GM19035 (cell line): ENCODE measurements at regions not wholly inside any gene's neighbourhood (a gene's known extent, or its start where the extent isn't known, plus 50 kb on each side); places are given as distances from the start of the nearest gene placed in this dataset.

Source experiments
- ATAC-seq: cut with Tn5 transposase; IDR thresholded peaks from one replicate; pipeline ENCODE4 v1.9.1; 2021; ENCODE audit not compliant: unreplicated experiment

DNA sequence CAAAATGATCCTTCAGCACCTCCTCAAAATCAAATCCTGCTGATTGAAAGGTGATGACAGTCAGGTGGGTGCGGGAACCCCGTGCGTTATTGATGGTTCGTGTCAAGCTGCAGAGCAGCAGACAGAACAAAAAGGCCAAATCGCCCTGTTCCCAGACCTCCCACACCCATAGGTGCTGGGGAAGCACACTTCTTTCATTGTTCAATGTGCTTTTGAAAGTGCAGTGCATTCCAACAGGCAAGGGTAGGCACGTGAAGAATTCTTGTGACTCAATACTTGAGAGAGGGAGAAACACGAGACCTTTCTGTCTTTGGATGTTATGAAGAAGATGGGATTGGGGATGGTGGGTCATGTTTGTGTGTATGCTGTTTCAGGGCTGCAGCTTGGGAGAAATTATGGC is 514.0 kb downstream of the MCTP2 start:
- no peak for ATAC-seq

DNA sequence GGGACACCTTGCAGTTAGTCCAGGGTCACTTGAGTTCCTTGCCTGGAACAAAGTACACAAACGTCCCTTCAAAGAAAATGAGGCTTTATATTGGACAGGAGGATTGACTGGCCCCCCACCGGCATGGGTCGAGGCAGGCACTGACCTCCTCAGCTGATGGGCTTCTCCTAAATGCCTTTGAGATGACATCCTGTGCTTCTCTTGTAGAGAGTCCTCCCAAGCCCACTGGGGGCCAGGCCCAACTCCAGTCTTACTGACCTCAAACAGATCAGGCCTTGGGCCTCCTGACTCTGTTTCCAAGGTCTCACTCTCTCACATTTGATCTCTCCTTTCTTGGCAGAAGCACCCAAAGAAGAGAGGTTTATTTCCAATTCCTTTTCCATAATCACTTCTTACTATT is 516.1 kb downstream of the MCTP2 start:
- no peak for ATAC-seq

DNA sequence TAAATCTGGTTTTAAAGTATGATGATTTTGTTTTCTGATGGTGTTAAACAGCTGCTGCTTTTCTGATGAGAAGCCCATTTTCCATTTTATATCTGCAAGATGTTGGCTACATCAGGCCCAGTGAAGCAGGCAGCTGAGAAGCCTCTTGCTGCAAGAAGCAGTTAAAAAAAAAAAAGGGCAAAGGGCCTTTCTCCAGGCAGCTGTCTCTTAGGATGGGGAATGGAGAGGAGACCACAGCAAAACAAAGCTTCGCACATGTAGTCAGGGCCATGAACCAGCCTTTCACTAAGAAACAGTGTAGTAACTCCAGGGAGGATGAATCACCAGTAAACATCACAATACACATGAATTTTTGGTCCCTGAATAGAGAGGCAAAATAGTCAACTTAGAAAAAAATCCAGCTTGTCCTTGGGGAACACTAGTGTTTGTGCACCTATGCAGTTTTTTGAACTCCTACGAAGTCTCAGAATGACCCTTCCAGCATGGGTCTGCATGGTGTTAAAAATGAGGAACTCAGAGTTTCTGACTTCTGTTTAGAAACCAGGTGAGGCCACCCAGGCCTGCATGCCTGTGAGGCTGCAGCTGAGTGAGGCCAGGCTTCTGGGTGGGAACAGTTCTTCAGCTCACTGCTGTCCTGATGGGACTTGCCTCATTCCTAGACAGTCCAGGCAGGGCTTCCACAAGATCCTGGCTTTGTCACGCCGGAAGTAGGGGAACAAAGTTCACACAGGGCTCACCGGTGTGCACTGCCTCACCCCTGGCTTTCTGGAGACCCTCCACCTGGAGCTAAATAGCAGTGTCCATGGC is 518.7 kb downstream of the MCTP2 start:
- no peak for ATAC-seq

DNA sequence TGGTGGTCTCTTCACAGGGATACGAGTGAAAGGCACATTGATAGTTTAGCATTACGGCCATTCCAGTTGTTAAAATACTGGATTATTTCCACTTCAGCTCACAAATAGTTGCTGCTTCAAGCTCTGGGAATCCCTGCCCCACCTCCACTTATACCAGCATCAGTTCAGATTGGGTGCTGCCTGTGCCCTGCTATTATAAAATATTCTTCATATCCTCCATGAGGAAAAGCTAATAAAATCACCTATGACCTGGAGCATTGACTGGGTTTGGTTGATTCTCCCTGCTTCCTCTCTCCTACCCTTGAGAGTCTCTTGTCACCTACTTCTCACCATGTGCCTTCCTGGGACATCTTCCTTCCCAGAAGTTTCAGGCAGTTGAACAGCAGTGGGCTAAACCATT is 529.0 kb downstream of the MCTP2 start:
- ATAC-seq: no peak

GRCh38 chr15:94761574-94761973 is 530.2 kb downstream of the MCTP2 start:
- no peak for ATAC-seq

GRCh38 chr15:94769089-94769488 is 537.7 kb downstream of the MCTP2 start:
- ATAC-seq: no peak

DNA sequence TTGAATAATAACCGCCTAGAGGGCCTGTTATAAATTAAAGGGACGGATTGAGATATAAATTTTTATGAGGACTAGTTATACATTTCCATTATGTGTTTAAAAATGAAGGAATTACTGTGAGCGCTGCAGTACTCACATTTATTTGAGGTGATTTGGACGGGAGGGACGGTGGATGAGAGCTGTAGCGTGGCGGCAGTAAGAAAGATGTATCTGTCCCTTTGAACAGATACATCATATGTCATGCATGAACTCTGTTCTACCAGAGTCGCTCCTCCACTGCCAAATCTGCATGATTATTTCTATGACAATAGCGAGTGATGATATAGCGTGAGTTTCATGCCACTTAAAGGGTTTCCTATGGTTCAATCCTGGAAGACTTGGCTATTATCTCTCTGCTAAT is 538.8 kb downstream of the MCTP2 start:
- ATAC-seq: no peak

GRCh38 chr15:94777037-94777436 is 545.7 kb downstream of the MCTP2 start:
- ATAC-seq: no peak

- no peak for ATAC-seq
Measured at GRCh38 chr15:94778840-94779239, 547.5 kb downstream of the MCTP2 start.

GRCh38 chr15:94780166-94780565 is 548.8 kb downstream of the MCTP2 start:
- no peak for ATAC-seq

DNA sequence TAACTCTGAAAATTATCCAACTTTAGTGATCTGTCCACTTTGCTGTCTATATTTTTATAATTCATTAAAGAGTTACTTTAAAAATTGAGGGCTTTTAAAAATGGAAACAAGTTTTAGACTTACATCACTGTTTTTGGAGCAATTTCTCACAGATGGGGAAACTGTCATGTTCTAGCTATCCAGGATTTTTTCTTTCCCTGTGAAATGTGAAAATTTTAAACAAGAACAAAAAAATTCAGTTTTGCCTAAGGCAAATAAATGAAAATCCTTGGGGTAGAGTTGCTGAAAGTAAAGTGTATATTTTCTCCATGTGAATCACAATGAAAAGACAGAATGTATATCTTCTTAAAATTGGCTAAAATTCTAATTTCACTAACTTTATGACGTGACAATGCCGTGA is 553.7 kb downstream of the MCTP2 start:
- no peak for ATAC-seq

DNA sequence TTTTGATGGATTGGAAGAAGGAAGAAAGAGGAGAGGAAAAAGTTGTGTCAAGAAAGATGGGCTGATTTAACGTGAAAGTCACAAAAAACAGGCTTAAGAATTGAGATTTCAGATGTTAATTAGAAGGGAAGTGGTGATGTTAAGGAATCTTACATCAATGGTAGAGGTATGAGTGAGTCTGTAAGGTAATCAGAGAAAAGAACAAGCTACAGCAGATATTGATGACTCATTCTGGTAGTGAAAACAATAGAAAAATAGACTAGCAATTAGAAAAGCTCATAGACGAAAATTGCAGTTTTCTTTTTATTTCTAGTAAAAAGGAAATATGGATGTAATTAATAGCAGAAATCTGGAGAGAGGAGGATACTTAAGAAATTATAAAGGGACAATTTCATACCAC is 559.6 kb downstream of the MCTP2 start:
- ATAC-seq: no peak

DNA sequence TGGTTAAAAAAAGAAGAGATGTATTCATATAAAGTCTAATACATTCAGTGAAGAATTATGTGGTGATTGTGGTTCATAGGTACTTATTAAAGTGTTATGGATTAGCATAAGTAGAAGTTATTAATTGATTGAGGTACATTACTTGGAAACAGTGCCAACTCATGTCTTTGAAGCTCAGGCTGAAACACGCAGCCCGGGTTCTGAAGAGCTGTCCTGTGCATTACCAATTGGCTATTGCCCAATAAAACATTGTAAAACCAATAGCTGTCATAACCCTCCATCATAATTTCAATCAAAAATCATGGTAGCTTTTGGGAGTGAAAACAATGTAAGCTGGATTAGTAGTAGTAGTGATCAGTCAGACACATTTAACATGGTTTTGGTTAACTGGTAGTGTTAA is 560.1 kb downstream of the MCTP2 start:
- no peak for ATAC-seq

GRCh38 chr15:94792196-94792595 is 560.8 kb downstream of the MCTP2 start:
- no peak for ATAC-seq

DNA sequence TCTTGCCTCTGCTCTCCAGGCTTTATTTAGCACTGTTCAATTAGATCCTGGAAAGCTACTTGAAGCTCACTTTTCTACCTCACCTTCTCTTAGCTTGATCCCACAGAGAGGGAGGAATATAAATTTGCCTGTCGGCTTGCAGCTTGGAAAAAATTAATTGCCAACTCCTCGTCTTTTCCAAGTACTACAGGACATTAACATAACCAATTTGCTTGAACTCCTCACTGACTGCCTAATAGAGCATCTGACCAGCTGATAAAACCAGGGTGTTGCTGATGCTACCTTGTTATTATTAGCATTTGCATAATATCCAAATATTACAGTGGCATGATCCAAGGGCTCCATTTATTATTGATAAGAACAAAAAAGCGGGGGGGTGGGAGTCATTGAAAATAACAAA is 561.8 kb downstream of the MCTP2 start:
- ATAC-seq: no peak

GRCh38 chr15:94793641-94794040 is 562.3 kb downstream of the MCTP2 start:
- no peak for ATAC-seq

DNA sequence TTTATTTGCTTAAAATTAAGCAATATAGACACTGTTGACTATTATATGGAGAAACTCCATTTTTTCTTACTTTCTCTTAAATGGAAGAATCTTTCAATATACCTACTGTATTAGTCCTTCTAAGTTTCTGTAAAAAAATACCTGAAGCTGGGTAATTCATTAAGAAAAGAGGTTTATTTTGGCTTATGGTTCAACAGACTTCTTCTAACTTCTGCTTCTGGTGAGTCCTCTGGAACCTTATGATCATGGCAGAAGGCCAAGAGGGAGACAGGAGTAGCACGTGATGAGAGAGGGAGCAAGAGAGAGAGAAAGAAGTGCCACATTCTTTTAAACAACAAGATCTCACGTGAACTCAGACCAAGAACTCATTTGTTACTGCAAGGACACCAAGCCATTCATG is 573.3 kb downstream of the MCTP2 start:
- no peak for ATAC-seq

DNA sequence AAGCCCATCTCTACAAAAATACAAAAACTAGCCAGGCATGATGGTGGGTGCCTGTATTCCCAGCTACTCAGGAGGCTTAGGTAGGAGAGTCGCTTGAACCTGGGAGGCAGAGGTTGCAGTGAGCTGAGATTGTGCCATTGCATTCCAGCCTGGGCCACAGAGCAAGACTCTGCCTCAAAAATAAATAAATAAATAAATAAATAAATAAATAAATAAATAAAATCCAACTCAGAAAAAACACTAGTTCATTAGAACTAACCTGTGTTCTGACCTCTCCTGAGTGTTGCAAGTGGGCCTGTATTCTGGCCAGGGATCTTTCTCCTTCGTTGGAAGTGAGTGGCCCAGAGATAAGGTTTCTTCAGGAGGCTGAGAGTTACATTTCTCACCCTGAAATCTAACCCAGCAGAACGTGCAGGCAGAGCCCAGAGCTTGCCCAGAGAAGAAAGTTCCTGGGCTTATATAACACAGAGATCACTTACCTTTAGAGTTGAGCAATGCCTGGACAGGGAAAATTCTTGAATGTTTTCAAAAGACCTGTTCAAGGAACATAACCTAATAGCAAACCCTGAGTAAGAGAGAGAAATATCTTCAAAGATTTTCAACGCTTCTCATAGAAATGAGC is 583.9 kb downstream of the MCTP2 start:
- ATAC-seq: no peak

- ATAC-seq: no peak
Measured at GRCh38 chr15:94815914-94816313, 584.6 kb downstream of the MCTP2 start.

DNA sequence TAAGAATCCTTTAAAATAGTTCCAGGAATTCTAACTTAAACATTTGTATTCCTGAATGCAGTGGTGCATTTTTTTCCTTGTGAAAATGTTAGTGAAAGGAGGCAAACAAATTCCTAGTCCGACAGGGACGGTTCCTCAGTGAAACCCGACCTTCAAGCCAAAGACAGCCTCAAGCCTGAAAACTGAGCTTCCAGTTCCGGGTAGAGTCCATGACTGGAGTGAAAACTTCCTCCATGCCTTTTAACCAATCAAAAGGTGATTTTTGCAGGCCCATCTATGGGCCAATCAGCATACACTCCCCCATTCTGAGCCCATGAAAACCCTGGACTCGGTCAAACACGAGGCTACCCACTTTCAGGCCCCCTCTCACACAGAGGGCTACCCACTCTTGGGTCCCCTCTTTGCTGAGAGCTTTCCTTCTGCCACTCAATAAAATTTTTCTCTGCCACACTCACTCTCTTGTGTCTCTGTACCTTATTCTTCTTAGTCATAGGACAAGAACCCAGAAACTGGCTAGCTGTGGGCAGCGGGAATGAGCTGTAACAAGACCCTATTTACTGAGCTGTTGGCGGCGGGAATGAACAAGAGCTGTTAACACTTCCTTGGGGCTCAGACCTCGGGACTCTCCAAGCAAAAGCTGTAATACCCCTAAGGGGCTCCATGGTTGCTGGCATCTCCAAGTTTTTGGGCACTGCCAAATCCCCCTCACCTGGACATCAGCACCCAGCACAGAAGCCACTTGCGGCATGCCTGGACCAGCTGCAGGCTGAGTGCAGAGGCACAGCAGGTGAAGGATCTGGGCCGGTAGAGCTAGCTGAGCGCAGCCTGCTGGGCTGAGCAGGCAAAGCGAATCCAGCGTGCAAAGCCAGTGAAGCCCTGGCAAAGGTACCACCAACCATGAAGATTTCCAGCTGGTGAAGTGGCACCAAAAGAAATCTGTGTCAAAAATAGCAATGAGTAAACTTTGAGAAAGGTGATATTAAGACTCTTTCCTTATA is 598.8 kb downstream of the MCTP2 start:
- no peak for ATAC-seq

DNA sequence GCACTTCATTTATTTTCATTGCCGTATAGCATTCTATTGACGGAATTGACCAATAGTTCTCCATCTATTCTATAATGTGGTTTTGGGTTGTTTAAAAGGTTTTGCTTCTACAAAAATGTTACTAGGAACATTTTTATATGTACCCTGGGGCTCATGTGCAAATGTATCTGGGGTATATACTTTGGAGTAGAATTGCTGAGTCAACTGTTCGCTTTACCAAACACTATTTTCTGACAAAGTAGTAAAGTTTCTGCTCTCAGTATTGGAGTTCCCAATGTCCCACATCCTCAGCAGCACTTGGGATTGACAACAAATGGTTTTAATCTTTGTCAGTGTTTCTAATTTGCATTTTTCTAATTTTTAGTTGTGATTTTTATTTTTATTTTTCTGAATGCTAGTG is 602.6 kb downstream of the MCTP2 start:
- ATAC-seq: no peak

GRCh38 chr15:94834494-94834893 is 603.1 kb downstream of the MCTP2 start:
- no peak for ATAC-seq
